ENCODE measurements at regions not wholly inside any gene's neighbourhood (a gene's known extent, or its start where the extent isn't known, plus 50 kb on each side); places are given as distances from the start of the nearest gene placed in this dataset.

- H3K27ac ChIP-seq (ENCODE audit: low read depth in 1 of 2, low read length in 2 of 2), result no peak overlapping the region
- Mint-ChIP-seq H3K4me1 (no peaks in the 10 kb centered on the region), H3K27ac (no peak overlapping the region), H3K36me3 (no peaks in the 10 kb centered on the region), H3K4me3 (no peak overlapping the region), H3K27me3 (ENCODE audit: low read depth in 3 of 3) (peaks cover 0 to 6% (median 2%) of the 10 kb centered on the region in 3 donors), H3K9me3 (peaks cover 0 to 2% (median 0%) of the 10 kb centered on the region in 7 donors)
- no peaks in the 10 kb centered on the region for H3K36me3 ChIP-seq (replicated peaks in 1 of 2; ENCODE audit: control insufficient read depth in 1 of 2, insufficient read depth in 2 of 2, low read length in 2 of 2)
- H3K4me2 ChIP-seq (replicated peaks; ENCODE audit: extremely low read depth, low read length, poor library complexity, severe bottlenecking), result no peak overlapping the region
- no peaks in the 10 kb centered on the region for H3K79me2 ChIP-seq (ENCODE audit: insufficient read depth, low read length)
- DNase-seq, result no peak
- H2AFZ ChIP-seq (ENCODE audit: insufficient read depth, low read depth, low read length, poor library complexity, severe bottlenecking), result no peak overlapping the region
- no peaks in the 10 kb centered on the region for H4K20me1 ChIP-seq (ENCODE audit: insufficient read depth, low read length)
- intact Hi-C loops (cut with micrococcal nuclease), result no loop called here
- no peaks in the 10 kb centered on the region for H3K9me3 ChIP-seq (replicated peaks in 1 of 2; ENCODE audit: control insufficient read depth in 1 of 2, insufficient read depth in 1 of 2, low read length in 2 of 2)
- WGBS (ENCODE audit: insufficient coverage), result 80% methylated on average over 1 of the region's 4 CpGs
- no peaks in the 10 kb centered on the region for H3K4me1 ChIP-seq (ENCODE audit: control insufficient read depth in 1 of 2, insufficient read depth in 2 of 2, low read length in 2 of 2)
- no peak overlapping the region for H3K9ac ChIP-seq (ENCODE audit: insufficient read depth, low read length, poor library complexity, severe bottlenecking)
- H3K4me3 ChIP-seq (replicated peaks in 1 of 3; ENCODE audit: low read depth in 2 of 3, low read length in 3 of 3), result no peak overlapping the region
- no peaks in the 10 kb centered on the region for H3K27me3 ChIP-seq (ENCODE audit: control insufficient read depth in 2 of 2, insufficient read depth in 2 of 2, low read length in 2 of 2)
- TF ChIP-seq CTCF (IDR thresholded peaks at IDR 0.05), result no peak
Observed at GRCh38 chr14:76551906-76552305, 176.0 kb downstream of the ESRRB start.

GRCh38 chr14:76564471-76565422 is 188.8 kb downstream of the ESRRB start:
- Histone ChIP-seq H3K4me3 (replicated peaks in 1 of 3; ENCODE audit: low read depth in 2 of 3, low read length in 3 of 3) (no peak overlapping the region), H3K36me3 (replicated peaks in 1 of 2; ENCODE audit: control insufficient read depth in 1 of 2, insufficient read depth in 2 of 2, low read length in 2 of 2) (no peaks in the 10 kb centered on the region), H3K4me1 (ENCODE audit: control insufficient read depth in 1 of 2, insufficient read depth in 2 of 2, low read length in 2 of 2) (no peaks in the 10 kb centered on the region), H3K27ac (ENCODE audit: low read depth in 1 of 2, low read length in 2 of 2) (no peak overlapping the region), H3K9me3 (replicated peaks in 1 of 2; ENCODE audit: control insufficient read depth in 1 of 2, insufficient read depth in 1 of 2, low read length in 2 of 2) (peaks cover 0 to under 1% of the 10 kb centered on the region in 2 donors), H3K9ac (ENCODE audit: insufficient read depth, low read length, poor library complexity, severe bottlenecking) (no peak overlapping the region), H3K79me2 (ENCODE audit: insufficient read depth, low read length) (no peaks in the 10 kb centered on the region), H2AFZ (ENCODE audit: insufficient read depth, low read depth, low read length, poor library complexity, severe bottlenecking) (no peak overlapping the region), H3K27me3 (ENCODE audit: control insufficient read depth in 2 of 2, insufficient read depth in 2 of 2, low read length in 2 of 2) (no peaks in the 10 kb centered on the region), H4K20me1 (ENCODE audit: insufficient read depth, low read length) (no peaks in the 10 kb centered on the region), H3K4me2 (replicated peaks; ENCODE audit: extremely low read depth, low read length, poor library complexity, severe bottlenecking) (no peak overlapping the region)
- Mint-ChIP-seq H3K36me3 (no peaks in the 10 kb centered on the region), H3K4me1 (no peaks in the 10 kb centered on the region), H3K27ac (no peak overlapping the region), H3K4me3 (no peak overlapping the region), H3K9me3 (peaks cover 0 to 5% (median 2%) of the 10 kb centered on the region in 7 donors), H3K27me3 (ENCODE audit: low read depth in 3 of 3) (peaks cover 6 to 9% (median 7%) of the 10 kb centered on the region in 3 donors)
- no peak for TF ChIP-seq CTCF (IDR thresholded peaks at IDR 0.05)
- intact Hi-C loops (cut with micrococcal nuclease), result no loop called here
- no peak for DNase-seq
- 94% methylated on average over 14 of the region's 18 CpGs for WGBS (ENCODE audit: insufficient coverage)
